GM06990 (cell line): ENCODE measurements at regions not wholly inside any gene's neighbourhood (a gene's known extent, or its start where the extent isn't known, plus 50 kb on each side); places are given as distances from the start of the nearest gene placed in this dataset.
"Not testable (repeated sequence)": the region's sequence is repeated elsewhere in the genome, so short reads cannot be mapped to it uniquely, and the experiment has no call there.

ENCODE experiments used
- DNase-seq: peaks from one replicate; pipeline ENCODE4 v3.0.0-alpha.2; 2011; ENCODE audit not compliant: insufficient read length; ENCODE audit errors: extremely low read depth
- H3K27me3 ChIP-seq: replicated peaks from 2 replicates; pipeline ENCODE4 v1.6.0; 2011; ENCODE audit warnings: low read length; ENCODE audit not compliant: control insufficient read depth, insufficient read depth
- H3K36me3 ChIP-seq: 2 replicates; pipeline ENCODE4 v1.5.1; 2011; ENCODE audit warnings: low read length; ENCODE audit not compliant: control insufficient read depth, insufficient read depth
- H3K4me3 ChIP-seq: replicated peaks from 2 replicates; pipeline ENCODE4 v1.5.1; 2011; ENCODE audit warnings: low read depth, mild to moderate bottlenecking, control low read depth, low read length
- TF ChIP-seq, protein P1 (sequence below): IDR thresholded peaks from 2 replicates; pipeline ENCODE4 v1.5.1; 2011; ENCODE audit warnings: low read length, control low read depth, mild to moderate bottlenecking, inconsistent platforms; ENCODE audit not compliant: insufficient read depth, poor library complexity, severe bottlenecking

DNA sequence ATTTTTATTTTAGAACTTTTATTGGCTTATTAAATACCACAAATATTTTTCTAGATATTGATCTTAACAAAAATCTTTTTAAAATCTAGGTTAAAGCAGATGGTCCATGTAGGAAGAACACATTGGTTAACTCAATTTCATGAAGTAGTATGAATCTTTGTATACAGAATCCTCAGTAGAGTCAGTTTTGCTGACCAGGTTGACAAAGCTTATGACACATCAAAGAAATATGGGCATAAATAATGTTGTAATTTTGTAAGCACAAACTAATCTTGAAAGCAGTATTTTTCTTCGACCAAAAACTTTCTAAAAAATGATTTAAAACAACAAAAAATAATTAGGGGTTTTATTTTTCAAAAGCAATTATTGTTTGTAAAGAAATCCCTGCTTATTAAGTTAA, 479.3 kb upstream of the PCDH10 start:
- no peaks in the 10 kb centered on the region for H3K27me3 ChIP-seq
- H3K4me3 ChIP-seq = no peak overlapping the region
- TF ChIP-seq, protein P1, sequence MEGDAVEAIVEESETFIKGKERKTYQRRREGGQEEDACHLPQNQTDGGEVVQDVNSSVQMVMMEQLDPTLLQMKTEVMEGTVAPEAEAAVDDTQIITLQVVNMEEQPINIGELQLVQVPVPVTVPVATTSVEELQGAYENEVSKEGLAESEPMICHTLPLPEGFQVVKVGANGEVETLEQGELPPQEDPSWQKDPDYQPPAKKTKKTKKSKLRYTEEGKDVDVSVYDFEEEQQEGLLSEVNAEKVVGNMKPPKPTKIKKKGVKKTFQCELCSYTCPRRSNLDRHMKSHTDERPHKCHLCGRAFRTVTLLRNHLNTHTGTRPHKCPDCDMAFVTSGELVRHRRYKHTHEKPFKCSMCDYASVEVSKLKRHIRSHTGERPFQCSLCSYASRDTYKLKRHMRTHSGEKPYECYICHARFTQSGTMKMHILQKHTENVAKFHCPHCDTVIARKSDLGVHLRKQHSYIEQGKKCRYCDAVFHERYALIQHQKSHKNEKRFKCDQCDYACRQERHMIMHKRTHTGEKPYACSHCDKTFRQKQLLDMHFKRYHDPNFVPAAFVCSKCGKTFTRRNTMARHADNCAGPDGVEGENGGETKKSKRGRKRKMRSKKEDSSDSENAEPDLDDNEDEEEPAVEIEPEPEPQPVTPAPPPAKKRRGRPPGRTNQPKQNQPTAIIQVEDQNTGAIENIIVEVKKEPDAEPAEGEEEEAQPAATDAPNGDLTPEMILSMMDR = no peak
- DNase-seq = no peak
- H3K36me3 ChIP-seq = no peaks in the 10 kb centered on the region

DNA sequence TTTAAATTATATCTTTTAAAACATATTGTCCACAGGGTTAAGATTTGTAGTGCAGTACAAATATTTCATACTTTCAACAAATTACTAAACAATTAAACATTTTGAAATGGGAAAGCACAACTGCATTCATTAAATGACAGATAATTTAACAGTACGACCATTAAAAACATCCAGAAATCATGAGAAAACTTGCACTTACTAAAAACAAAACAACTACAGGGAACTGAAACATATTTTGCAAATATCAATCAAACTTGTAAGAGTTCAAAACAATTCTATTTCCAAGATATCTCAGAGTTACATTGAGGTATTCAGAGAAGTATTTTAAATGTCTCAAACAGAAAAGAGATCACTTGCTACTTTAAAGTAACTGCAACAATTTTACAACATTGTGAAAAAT, 478.5 kb upstream of the PCDH10 start:
- H3K4me3 ChIP-seq = no peak overlapping the region
- TF ChIP-seq, protein P1 = no peak
- H3K36me3 ChIP-seq = no peaks in the 10 kb centered on the region
- H3K27me3 ChIP-seq = no peaks in the 10 kb centered on the region
- DNase-seq = no peak

DNA sequence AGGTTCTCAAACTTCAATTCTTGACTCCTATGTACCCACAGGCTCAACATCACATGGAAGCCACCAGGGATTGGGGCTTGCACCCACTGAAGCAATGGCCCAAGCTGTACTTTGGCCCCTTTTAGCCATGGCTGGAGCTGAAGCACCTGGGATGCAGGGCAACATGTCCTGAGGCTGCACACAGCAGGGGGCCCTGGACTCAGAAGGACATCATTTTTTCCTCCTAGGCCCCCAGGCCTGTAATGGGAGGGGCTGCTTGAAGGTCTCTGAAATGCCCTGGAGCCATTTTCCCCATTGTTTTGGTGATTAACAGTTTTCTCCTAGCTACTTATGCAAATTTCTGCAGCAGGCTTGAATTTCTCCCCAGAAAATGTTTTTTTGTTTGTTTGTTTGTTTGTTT, 465.1 kb upstream of the PCDH10 start:
- no peaks in the 10 kb centered on the region for H3K36me3 ChIP-seq
- no peak for DNase-seq
- TF ChIP-seq, protein P1 = no peak

DNA sequence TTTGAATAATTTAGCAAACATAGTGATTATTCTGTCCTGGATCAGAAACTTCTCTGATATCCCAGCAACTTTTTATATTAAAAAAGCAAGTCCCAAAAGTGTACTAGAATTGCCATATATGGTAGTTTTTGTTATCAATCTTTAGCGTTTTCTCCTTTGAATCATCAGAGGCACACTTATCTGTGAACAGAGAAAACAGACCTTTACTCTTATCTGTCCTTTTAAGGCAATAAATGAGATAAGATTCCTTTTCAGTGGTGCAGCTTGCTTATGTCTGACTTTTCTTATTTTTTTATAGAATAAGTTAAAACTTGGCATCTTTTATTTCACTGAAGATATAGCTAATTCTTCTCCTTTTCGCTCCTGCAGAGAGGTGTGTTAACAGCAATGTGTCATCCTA, 458.1 kb upstream of the PCDH10 start:
- Histone ChIP-seq H3K27me3 (no peaks in the 10 kb centered on the region), H3K36me3 (no peaks in the 10 kb centered on the region), H3K4me3 (no peak overlapping the region)
- TF ChIP-seq, protein P1 = no peak
- no peak for DNase-seq

More for the DNA sequence above, 465.1 kb upstream of the PCDH10 start:
- Histone ChIP-seq H3K4me3 (no peak overlapping the region), H3K27me3 (no peaks in the 10 kb centered on the region)

DNA sequence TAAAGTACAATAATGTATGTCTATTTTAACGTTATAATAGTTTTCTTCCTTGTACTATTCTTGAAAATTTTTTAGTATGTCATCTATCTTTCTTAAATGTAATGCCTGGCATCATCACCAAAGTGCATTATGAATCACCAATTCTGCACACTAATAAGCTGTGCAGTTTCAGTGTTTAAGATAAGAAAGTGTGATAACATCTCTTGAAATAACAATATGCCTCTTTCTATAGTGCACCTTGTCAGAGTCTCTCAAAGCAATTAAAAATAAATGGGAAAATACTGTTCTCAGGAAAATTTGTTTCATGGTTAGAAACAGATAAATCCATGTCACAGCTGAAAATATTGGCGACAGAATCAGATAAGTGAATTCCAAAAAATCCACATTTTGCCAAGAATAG, 457.4 kb upstream of the PCDH10 start:
- TF ChIP-seq, protein P1 = no peak
- Histone ChIP-seq H3K27me3 (no peaks in the 10 kb centered on the region), H3K4me3 (no peak overlapping the region), H3K36me3 (no peaks in the 10 kb centered on the region)
- no peak for DNase-seq

DNA sequence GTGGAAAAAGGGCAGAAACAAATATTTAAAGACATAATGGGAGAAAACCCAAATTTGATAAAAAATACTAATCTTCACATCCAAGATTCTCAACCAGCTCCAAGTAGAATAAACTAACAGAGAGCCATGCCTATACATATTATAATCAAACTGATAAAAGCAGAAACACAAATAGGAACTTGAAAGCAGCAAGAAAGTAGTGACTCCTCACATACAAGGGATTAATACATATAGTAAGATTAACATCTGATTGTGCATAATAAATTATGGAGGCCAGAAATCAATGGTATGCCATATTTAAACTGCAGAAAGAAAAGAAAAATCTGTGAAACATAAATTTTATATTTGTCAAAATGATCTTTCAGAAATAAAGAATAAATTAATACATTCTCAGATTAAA, 454.3 kb upstream of the PCDH10 start:
- no peak for DNase-seq
- no peak overlapping the region for H3K4me3 ChIP-seq
- no peaks in the 10 kb centered on the region for H3K36me3 ChIP-seq
- no peaks in the 10 kb centered on the region for H3K27me3 ChIP-seq
- TF ChIP-seq, protein P1 = no peak

DNA sequence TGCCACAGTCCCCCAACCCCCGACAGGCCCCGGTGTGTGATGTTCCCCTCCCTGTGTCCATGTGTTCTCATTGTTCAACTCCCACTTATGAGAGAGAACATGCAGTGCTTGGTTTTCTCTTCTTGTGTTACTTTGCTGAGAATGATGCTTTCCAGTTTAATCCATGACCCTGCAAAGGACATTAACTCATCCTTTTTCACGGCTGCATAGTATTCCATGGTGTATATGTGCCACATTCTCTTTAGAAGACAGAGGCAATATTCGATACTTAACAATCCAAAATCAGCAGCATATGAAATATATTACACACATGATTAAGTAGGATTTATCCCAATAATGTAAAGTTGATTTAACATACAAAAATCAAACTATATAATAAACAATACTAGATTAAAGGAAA, 451.6 kb upstream of the PCDH10 start:
- H3K27me3 ChIP-seq, H3K4me3 ChIP-seq, H3K36me3 ChIP-seq, DNase-seq: not testable (repeated sequence)
